ENCODE measurements at regions not wholly inside any gene's neighbourhood (a gene's known extent, or its start where the extent isn't known, plus 50 kb on each side); places are given as distances from the start of the nearest gene placed in this dataset.
A peak's percentile ranks its signal among the peaks of the same experiment; 100 is the strongest.

DNA sequence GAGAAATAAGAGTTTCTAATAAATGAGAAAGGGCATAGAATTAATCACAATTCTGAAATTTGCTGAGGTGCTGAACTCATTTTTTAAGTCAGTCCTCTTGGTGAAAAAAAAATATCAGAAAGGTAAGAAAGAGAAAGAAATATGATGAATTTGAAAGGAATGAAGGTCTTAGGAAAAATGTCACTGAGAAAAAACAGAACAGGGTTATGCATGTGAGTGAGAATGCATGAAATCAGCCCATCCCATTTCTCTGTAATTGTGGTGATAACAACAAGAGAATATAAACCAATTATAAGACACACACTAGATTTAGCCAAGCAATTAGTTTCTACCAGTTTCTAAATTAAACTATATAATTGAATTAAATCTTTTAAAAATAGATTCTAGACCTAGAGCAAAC lies 138.9 kb downstream of the TBX18 start (continued):
- TF ChIP-seq, protein P1, sequence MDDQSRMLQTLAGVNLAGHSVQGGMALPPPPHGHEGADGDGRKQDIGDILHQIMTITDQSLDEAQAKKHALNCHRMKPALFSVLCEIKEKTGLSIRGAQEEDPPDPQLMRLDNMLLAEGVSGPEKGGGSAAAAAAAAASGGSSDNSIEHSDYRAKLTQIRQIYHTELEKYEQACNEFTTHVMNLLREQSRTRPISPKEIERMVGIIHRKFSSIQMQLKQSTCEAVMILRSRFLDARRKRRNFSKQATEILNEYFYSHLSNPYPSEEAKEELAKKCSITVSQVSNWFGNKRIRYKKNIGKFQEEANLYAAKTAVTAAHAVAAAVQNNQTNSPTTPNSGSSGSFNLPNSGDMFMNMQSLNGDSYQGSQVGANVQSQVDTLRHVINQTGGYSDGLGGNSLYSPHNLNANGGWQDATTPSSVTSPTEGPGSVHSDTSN (IDR thresholded peaks at IDR 0.05): peak; percentile 18; the same call in 1 of the 2 replicates
- TF ChIP-seq RFX5 (IDR thresholded peaks at IDR 0.05; ENCODE audit: low read length) (no peak), CHD2 (IDR thresholded peaks at IDR 0.05; ENCODE audit: low read length, partially characterized antibody) (no peak), NRF1 (IDR thresholded peaks at IDR 0.05; ENCODE audit: low read depth, low read length) (no peak), FOXM1 (IDR thresholded peaks at IDR 0.05; ENCODE audit: low read depth) (no peak), ELF1 (IDR thresholded peaks at IDR 0.05) (no peak), TAF1 (IDR thresholded peaks at IDR 0.05; ENCODE audit: borderline replicate concordance, low read depth, low read length) (no peak), FOXJ3 (CRISPR knock-in tag; IDR thresholded peaks at IDR 0.05) (no peak), YY1 (IDR thresholded peaks at IDR 0.05; ENCODE audit: low read depth) (no peak)
- TF ChIP-seq, protein P2, sequence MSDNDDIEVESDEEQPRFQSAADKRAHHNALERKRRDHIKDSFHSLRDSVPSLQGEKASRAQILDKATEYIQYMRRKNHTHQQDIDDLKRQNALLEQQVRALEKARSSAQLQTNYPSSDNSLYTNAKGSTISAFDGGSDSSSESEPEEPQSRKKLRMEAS (IDR thresholded peaks at IDR 0.05; ENCODE audit: low read depth): no peak

DNA sequence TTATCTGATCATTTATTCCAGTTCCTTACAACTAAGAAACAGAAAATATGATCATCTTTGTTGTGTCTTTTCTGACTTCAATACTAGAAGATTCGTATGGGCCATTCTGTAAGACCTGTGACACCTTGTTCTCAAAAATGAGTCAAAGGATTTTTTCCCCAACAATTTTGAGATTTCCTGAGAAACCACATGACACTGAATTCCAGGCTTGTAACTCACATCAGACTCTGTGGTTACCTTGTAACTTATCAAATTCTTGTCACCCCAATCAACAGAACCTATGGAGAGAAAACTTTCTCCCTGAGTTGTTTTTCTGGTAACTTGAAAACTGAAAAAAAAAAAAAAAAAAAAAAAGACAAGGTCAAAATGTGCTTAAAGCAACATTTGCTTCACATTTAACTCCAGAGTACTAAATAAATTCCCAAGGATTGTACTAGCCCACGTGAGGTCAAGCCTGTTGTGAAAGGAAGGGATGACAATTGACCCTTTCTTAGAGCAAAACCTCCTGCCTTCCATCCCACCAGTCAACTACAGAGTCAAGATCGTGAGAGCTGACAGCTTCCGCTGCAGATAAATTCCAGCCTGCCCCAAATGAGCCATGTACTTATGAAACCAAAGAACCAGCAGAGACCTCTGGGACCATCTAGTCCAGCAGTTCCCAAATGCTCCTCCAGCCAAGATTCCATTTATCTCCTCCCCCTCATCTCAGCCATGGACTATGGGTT lies 140.3 kb downstream of the TBX18 start:
- Histone ChIP-seq H3K9me2 (no peaks in the 10 kb centered on the region), H3K4me1 (ENCODE audit: control insufficient read depth in 1 of 2, insufficient read depth in 2 of 2, low read depth in 1 of 2, low read length in 1 of 2) (peaks cover 0 to 16% of the 10 kb centered on the region in 2 experiments; a peak in 3 of 4 replicates), H3F3A (replicated peaks; ENCODE audit: insufficient read depth) (peaks cover 19% of the 10 kb centered on the region), H3K36me3 (replicated peaks in 1 of 2; ENCODE audit: control insufficient read depth in 1 of 2, insufficient read depth in 2 of 2, low read length in 1 of 2) (no peaks in the 10 kb centered on the region), H3K9ac (no peak overlapping the region), H3K79me2 (ENCODE audit: insufficient read depth) (no peaks in the 10 kb centered on the region), H3K27me3 (ENCODE audit: insufficient read depth) (no peaks in the 10 kb centered on the region), H3K9me3 (no peaks in the 10 kb centered on the region), H3K4me2 (peak overlapping the region; percentile 18; the same call in 1 of the 2 replicates), H2AFZ (ENCODE audit: low read depth) (peak overlapping the region; percentile 57; the same call in 1 of the 2 replicates), H4K20me1 (ENCODE audit: insufficient read depth) (no peaks in the 10 kb centered on the region), H3K4me3 (ENCODE audit: low read depth in 2 of 2, low read length in 1 of 2) (no peak overlapping the region), H3K27ac (ENCODE audit: low read depth in 2 of 2, low read length in 1 of 2) (peak overlapping the region; percentile 45 to 73; a peak in 3 of 4 replicates)
- DNase-seq: no peak
- CTCF ChIA-PET: no interaction called here
- WGBS (ENCODE audit: low lambda C conversion rate): 38% methylated on average over 3 of the region's 4 CpGs
- POLR2A ChIA-PET: no interaction called here
- TF ChIP-seq RXRA (IDR thresholded peaks at IDR 0.05; ENCODE audit: borderline replicate concordance, low read depth): no peak
- TF ChIP-seq, protein P3, sequence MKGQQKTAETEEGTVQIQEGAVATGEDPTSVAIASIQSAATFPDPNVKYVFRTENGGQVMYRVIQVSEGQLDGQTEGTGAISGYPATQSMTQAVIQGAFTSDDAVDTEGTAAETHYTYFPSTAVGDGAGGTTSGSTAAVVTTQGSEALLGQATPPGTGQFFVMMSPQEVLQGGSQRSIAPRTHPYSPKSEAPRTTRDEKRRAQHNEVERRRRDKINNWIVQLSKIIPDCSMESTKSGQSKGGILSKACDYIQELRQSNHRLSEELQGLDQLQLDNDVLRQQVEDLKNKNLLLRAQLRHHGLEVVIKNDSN (IDR thresholded peaks at IDR 0.05; ENCODE audit: borderline replicate concordance, low read depth): peak; percentile 47; the same call in 1 of the 2 replicates
- no peak for TF ChIP-seq FOXM1 (IDR thresholded peaks at IDR 0.05; ENCODE audit: low read depth)
- TF ChIP-seq TAF1 (IDR thresholded peaks at IDR 0.05; ENCODE audit: borderline replicate concordance, low read depth, low read length): no peak
- TF ChIP-seq GABPA (IDR thresholded peaks at IDR 0.05; ENCODE audit: low read depth): no peak
- TF ChIP-seq, protein P1 (IDR thresholded peaks at IDR 0.05): peak; percentile 72
- TF ChIP-seq FOSL2 (IDR thresholded peaks at IDR 0.05; ENCODE audit: borderline replicate concordance, low read depth): peak; percentile 73
- TF ChIP-seq MEF2A (IDR thresholded peaks at IDR 0.05; ENCODE audit: borderline replicate concordance, low read depth): 0 out of 2 replicates have a peak, but pooled peaks have one; percentile 20
- no peak for TF ChIP-seq MXI1 (IDR thresholded peaks at IDR 0.05; ENCODE audit: low read depth, low read length)
- TF ChIP-seq TCF12 (IDR thresholded peaks at IDR 0.05): peak; percentile 78
- TF ChIP-seq EP300 (IDR thresholded peaks at IDR 0.05; ENCODE audit: borderline replicate concordance in 1 of 2, low read depth in 1 of 2, low read length in 1 of 2): peak in 1 of 2 experiments; percentile 76; a peak in 2 of 4 replicates
- TF ChIP-seq, protein P2 (IDR thresholded peaks at IDR 0.05; ENCODE audit: low read depth): no peak
- no peak for TF ChIP-seq NFIC (IDR thresholded peaks at IDR 0.05; ENCODE audit: borderline replicate concordance)
- TF ChIP-seq, protein P4, sequence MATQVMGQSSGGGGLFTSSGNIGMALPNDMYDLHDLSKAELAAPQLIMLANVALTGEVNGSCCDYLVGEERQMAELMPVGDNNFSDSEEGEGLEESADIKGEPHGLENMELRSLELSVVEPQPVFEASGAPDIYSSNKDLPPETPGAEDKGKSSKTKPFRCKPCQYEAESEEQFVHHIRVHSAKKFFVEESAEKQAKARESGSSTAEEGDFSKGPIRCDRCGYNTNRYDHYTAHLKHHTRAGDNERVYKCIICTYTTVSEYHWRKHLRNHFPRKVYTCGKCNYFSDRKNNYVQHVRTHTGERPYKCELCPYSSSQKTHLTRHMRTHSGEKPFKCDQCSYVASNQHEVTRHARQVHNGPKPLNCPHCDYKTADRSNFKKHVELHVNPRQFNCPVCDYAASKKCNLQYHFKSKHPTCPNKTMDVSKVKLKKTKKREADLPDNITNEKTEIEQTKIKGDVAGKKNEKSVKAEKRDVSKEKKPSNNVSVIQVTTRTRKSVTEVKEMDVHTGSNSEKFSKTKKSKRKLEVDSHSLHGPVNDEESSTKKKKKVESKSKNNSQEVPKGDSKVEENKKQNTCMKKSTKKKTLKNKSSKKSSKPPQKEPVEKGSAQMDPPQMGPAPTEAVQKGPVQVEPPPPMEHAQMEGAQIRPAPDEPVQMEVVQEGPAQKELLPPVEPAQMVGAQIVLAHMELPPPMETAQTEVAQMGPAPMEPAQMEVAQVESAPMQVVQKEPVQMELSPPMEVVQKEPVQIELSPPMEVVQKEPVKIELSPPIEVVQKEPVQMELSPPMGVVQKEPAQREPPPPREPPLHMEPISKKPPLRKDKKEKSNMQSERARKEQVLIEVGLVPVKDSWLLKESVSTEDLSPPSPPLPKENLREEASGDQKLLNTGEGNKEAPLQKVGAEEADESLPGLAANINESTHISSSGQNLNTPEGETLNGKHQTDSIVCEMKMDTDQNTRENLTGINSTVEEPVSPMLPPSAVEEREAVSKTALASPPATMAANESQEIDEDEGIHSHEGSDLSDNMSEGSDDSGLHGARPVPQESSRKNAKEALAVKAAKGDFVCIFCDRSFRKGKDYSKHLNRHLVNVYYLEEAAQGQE (IDR thresholded peaks at IDR 0.05; ENCODE audit: low read depth, low read length): no peak
- TF ChIP-seq RAD21 (IDR thresholded peaks at IDR 0.05; ENCODE audit: low read length): no peak
- TF ChIP-seq JUND (IDR thresholded peaks at IDR 0.05): peak; percentile 72
- peak; percentile 74 for TF ChIP-seq TEAD4 (IDR thresholded peaks at IDR 0.05; ENCODE audit: borderline replicate concordance, insufficient read depth)
- no peak for TF ChIP-seq RCOR1 (IDR thresholded peaks at IDR 0.05; ENCODE audit: low read length)
- TF ChIP-seq POLR2AphosphoS5 (IDR thresholded peaks at IDR 0.05; ENCODE audit: low read depth, low read length): peak; percentile 42; the same call in 1 of the 2 replicates
- TF ChIP-seq GATA2 (CRISPR knock-in tag; IDR thresholded peaks at IDR 0.05): no peak
